ENCODE measurements at regions not wholly inside any gene's neighbourhood (a gene's known extent, or its start where the extent isn't known, plus 50 kb on each side); places are given as distances from the start of the nearest gene placed in this dataset.

- TF ChIP-seq, protein P1, sequence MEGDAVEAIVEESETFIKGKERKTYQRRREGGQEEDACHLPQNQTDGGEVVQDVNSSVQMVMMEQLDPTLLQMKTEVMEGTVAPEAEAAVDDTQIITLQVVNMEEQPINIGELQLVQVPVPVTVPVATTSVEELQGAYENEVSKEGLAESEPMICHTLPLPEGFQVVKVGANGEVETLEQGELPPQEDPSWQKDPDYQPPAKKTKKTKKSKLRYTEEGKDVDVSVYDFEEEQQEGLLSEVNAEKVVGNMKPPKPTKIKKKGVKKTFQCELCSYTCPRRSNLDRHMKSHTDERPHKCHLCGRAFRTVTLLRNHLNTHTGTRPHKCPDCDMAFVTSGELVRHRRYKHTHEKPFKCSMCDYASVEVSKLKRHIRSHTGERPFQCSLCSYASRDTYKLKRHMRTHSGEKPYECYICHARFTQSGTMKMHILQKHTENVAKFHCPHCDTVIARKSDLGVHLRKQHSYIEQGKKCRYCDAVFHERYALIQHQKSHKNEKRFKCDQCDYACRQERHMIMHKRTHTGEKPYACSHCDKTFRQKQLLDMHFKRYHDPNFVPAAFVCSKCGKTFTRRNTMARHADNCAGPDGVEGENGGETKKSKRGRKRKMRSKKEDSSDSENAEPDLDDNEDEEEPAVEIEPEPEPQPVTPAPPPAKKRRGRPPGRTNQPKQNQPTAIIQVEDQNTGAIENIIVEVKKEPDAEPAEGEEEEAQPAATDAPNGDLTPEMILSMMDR (IDR thresholded peaks at IDR 0.05), result no peak
- TF ChIP-seq POLR2A (IDR thresholded peaks at IDR 0.05), result no peak
Measured at GRCh38 chr16:86370062-86370461, 140.3 kb upstream of the FOXF1 start.

Data from tibial nerve (tissue), 3 donors.